Neural cell (in vitro differentiated cells): ENCODE measurements at regions not wholly inside any gene's neighbourhood (a gene's known extent, or its start where the extent isn't known, plus 50 kb on each side); places are given as distances from the start of the nearest gene placed in this dataset.

ENCODE experiments used
- RAD21 ChIP-seq: fragments of 450-650 bp; conservative IDR thresholded peaks from 2 replicates; pipeline ENCODE4 v1.6.1; 2014; ENCODE audit warnings: antibody characterized with exemption, mild to moderate bottlenecking, moderate library complexity
- TF ChIP-seq, protein P1 (sequence below): IDR thresholded peaks from 2 replicates; pipeline ENCODE4 v1.6.1; 2012; ENCODE audit warnings: borderline replicate concordance
- TF ChIP-seq, protein P2 (sequence below): fragments of 450-650 bp; IDR thresholded peaks from 2 replicates; pipeline ENCODE4 v1.5.1; 2014; ENCODE audit warnings: antibody characterized with exemption, mild to moderate bottlenecking, moderate library complexity; ENCODE audit not compliant: poor library complexity, severe bottlenecking

DNA sequence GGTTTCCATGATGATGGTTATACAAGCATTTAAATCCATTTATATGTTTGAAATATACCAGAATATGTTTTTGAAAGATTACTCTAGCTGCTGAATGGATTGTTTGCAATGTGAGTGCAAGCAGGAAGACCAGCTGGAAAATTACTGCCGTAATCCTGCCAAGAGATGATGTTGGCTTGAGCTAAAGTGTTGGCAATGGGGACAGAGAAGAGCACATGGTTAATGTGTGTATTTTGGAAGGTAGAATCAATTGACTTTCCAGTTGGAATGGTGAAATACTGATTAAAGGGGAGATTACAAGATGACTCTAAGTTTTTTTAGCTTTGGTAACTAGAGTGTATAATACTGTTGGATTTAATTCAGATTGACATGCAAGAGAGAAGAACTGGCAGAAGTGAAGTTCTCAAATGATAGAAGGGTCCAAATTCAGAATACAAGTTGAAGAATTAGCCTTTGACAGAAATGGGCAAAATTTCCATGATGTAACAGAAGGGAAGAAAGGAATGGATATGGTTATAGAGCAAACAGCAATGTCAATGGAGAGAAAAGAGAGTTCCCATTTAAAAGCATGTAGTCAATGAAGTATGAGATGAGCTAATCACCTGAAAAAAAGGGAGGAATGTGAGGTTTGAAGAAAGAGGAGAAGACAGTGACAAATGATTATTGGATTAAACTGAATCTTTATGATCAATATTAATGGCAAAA is 422.0 kb downstream of the CDC14C start:
- TF ChIP-seq, protein P1, sequence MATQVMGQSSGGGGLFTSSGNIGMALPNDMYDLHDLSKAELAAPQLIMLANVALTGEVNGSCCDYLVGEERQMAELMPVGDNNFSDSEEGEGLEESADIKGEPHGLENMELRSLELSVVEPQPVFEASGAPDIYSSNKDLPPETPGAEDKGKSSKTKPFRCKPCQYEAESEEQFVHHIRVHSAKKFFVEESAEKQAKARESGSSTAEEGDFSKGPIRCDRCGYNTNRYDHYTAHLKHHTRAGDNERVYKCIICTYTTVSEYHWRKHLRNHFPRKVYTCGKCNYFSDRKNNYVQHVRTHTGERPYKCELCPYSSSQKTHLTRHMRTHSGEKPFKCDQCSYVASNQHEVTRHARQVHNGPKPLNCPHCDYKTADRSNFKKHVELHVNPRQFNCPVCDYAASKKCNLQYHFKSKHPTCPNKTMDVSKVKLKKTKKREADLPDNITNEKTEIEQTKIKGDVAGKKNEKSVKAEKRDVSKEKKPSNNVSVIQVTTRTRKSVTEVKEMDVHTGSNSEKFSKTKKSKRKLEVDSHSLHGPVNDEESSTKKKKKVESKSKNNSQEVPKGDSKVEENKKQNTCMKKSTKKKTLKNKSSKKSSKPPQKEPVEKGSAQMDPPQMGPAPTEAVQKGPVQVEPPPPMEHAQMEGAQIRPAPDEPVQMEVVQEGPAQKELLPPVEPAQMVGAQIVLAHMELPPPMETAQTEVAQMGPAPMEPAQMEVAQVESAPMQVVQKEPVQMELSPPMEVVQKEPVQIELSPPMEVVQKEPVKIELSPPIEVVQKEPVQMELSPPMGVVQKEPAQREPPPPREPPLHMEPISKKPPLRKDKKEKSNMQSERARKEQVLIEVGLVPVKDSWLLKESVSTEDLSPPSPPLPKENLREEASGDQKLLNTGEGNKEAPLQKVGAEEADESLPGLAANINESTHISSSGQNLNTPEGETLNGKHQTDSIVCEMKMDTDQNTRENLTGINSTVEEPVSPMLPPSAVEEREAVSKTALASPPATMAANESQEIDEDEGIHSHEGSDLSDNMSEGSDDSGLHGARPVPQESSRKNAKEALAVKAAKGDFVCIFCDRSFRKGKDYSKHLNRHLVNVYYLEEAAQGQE: no peak
- TF ChIP-seq RAD21: no peak
- TF ChIP-seq, protein P2, sequence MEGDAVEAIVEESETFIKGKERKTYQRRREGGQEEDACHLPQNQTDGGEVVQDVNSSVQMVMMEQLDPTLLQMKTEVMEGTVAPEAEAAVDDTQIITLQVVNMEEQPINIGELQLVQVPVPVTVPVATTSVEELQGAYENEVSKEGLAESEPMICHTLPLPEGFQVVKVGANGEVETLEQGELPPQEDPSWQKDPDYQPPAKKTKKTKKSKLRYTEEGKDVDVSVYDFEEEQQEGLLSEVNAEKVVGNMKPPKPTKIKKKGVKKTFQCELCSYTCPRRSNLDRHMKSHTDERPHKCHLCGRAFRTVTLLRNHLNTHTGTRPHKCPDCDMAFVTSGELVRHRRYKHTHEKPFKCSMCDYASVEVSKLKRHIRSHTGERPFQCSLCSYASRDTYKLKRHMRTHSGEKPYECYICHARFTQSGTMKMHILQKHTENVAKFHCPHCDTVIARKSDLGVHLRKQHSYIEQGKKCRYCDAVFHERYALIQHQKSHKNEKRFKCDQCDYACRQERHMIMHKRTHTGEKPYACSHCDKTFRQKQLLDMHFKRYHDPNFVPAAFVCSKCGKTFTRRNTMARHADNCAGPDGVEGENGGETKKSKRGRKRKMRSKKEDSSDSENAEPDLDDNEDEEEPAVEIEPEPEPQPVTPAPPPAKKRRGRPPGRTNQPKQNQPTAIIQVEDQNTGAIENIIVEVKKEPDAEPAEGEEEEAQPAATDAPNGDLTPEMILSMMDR: no peak
